Transverse colon (tissue), 4 donors: ENCODE measurements at regions not wholly inside any gene's neighbourhood (a gene's known extent, or its start where the extent isn't known, plus 50 kb on each side); places are given as distances from the start of the nearest gene placed in this dataset.

ENCODE experiments used
- POLR2AphosphoS5 ChIP-seq, 3 donors: sonication (generic); formaldehyde crosslinking; IDR thresholded peaks; one replicate each; pipeline ENCODE4 v1.6.1; 2016; ENCODE audit warnings: antibody characterized with exemption in 3 of 3
- TF ChIP-seq, protein P1 (sequence below), 5 experiments: fragments of 200-600 bp in 3 of 5; fragments of 450-650 bp in 2 of 5; sonication (generic) in 3 of 5; IDR thresholded peaks; 1 replicate in 2 of 5; 2 replicates in 3 of 5; pipeline ENCODE4 v1.5.1; 2016 to 2017; ENCODE audit warnings: antibody characterized with exemption in 5 of 5, inconsistent platforms in 3 of 5, mild to moderate bottlenecking in 2 of 5, moderate library complexity in 1 of 5

- TF ChIP-seq, protein P1, sequence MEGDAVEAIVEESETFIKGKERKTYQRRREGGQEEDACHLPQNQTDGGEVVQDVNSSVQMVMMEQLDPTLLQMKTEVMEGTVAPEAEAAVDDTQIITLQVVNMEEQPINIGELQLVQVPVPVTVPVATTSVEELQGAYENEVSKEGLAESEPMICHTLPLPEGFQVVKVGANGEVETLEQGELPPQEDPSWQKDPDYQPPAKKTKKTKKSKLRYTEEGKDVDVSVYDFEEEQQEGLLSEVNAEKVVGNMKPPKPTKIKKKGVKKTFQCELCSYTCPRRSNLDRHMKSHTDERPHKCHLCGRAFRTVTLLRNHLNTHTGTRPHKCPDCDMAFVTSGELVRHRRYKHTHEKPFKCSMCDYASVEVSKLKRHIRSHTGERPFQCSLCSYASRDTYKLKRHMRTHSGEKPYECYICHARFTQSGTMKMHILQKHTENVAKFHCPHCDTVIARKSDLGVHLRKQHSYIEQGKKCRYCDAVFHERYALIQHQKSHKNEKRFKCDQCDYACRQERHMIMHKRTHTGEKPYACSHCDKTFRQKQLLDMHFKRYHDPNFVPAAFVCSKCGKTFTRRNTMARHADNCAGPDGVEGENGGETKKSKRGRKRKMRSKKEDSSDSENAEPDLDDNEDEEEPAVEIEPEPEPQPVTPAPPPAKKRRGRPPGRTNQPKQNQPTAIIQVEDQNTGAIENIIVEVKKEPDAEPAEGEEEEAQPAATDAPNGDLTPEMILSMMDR (IDR thresholded peaks at IDR 0.05), result no peak
- TF ChIP-seq POLR2AphosphoS5 (IDR thresholded peaks at IDR 0.05), result no peak
These were observed 1634.2 kb downstream of the PCDH9 start for GRCh38 chr13:65595916-65596315.
